CD14-positive monocyte (primary cell): ENCODE measurements at regions not wholly inside any gene's neighbourhood (a gene's known extent, or its start where the extent isn't known, plus 50 kb on each side); places are given as distances from the start of the nearest gene placed in this dataset.
A peak's percentile ranks its signal among the peaks of the same experiment; 100 is the strongest.

Experiments
- DNase-seq, 3 donors: peaks; one replicate each; pipeline ENCODE4 v3.0.0-alpha.2; 2011 to 2022
- H2AFZ ChIP-seq: 2 replicates; pipeline ENCODE4 v1.6.0; 2012; ENCODE audit warnings: mild to moderate bottlenecking, low read depth, low read length, inconsistent platforms; ENCODE audit not compliant: insufficient read depth, poor library complexity, severe bottlenecking
- H3K27ac ChIP-seq, 2 donors: 1 replicate in 1 of 2; 2 replicates in 1 of 2; pipeline ENCODE4 v1.5.1; 2012 to 2013; ENCODE audit warnings: low read length in 2 of 2, control low read depth in 1 of 2, inconsistent platforms in 1 of 2, low read depth in 1 of 2, mild to moderate bottlenecking in 1 of 2
- H3K27me3 ChIP-seq, 2 donors: one replicate each; pipeline versions ENCODE4 v1.6.0 to v1.6.1; 2011 to 2013; ENCODE audit warnings: low read length in 2 of 2; ENCODE audit not compliant: control insufficient read depth in 2 of 2, insufficient read depth in 2 of 2
- H3K36me3 ChIP-seq, 2 donors: replicated peaks in 1 of 2; 1 replicate in 1 of 2; 2 replicates in 1 of 2; pipeline versions ENCODE4 v1.5.1 to v1.6.1; 2012 to 2013; ENCODE audit warnings: low read length in 2 of 2, control low read depth in 1 of 2, inconsistent platforms in 1 of 2, mild to moderate bottlenecking in 1 of 2; ENCODE audit not compliant: insufficient read depth in 2 of 2, control insufficient read depth in 1 of 2
- H3K4me1 ChIP-seq, 2 donors: 1 replicate in 1 of 2; 2 replicates in 1 of 2; pipeline versions ENCODE4 v1.5.1 to v1.6.1; 2012 to 2013; ENCODE audit warnings: low read length in 2 of 2, control low read depth in 1 of 2, inconsistent platforms in 1 of 2, mild to moderate bottlenecking in 1 of 2, moderate library complexity in 1 of 2; ENCODE audit not compliant: insufficient read depth in 2 of 2, control insufficient read depth in 1 of 2
- H3K4me2 ChIP-seq: replicated peaks from 2 replicates; pipeline ENCODE3; 2012; ENCODE audit warnings: low read length, moderate library complexity, mild to moderate bottlenecking; ENCODE audit not compliant: poor library complexity, severe bottlenecking; ENCODE audit errors: extremely low read depth
- H3K4me3 ChIP-seq, 3 experiments: fragments of 200-600 bp in 1 of 3; sonication (generic) in 1 of 3; replicated peaks in 1 of 3; 1 replicate in 2 of 3; 2 replicates in 1 of 3; pipeline ENCODE4 v1.5.1; 2011 to 2013; ENCODE audit warnings: low read length in 3 of 3, mild to moderate bottlenecking in 3 of 3, control low read depth in 2 of 3, low read depth in 2 of 3, inconsistent platforms in 1 of 3, moderate library complexity in 1 of 3
- H3K79me2 ChIP-seq: 2 replicates; pipeline ENCODE4 v1.6.0; 2012; ENCODE audit warnings: mild to moderate bottlenecking, control low read depth, inconsistent platforms, low read length, moderate library complexity; ENCODE audit not compliant: insufficient read depth
- H3K9ac ChIP-seq: 2 replicates; pipeline ENCODE4 v1.6.0; 2017; ENCODE audit warnings: low read length, mild to moderate bottlenecking; ENCODE audit not compliant: insufficient read depth, poor library complexity, severe bottlenecking
- H3K9me3 ChIP-seq, 2 donors: replicated peaks in 1 of 2; 1 replicate in 1 of 2; 2 replicates in 1 of 2; pipeline versions ENCODE4 v1.5.1 to v1.6.1; 2012 to 2013; ENCODE audit warnings: low read length in 2 of 2, control low read depth in 1 of 2; ENCODE audit not compliant: control insufficient read depth in 1 of 2, insufficient read depth in 1 of 2
- H4K20me1 ChIP-seq: 2 replicates; pipeline ENCODE4 v1.6.0; 2012; ENCODE audit warnings: mild to moderate bottlenecking, low read length, control low read depth, moderate library complexity; ENCODE audit not compliant: insufficient read depth
- H3K27ac Mint-ChIP-seq, 7 donors: one replicate each; pipeline ENCODE4 v1.8.0; 2020; ENCODE audit warnings: mild to moderate bottlenecking in 7 of 7, mixed read lengths in 7 of 7, moderate library complexity in 6 of 7, inconsistent platforms in 2 of 7
- H3K27me3 Mint-ChIP-seq, 3 donors: one replicate each; pipeline ENCODE4 v1.8.0; 2021 to 2022; ENCODE audit warnings: low read depth in 3 of 3, mild to moderate bottlenecking in 3 of 3, mixed read lengths in 3 of 3, moderate library complexity in 3 of 3, inconsistent platforms in 1 of 3
- H3K36me3 Mint-ChIP-seq, 2 donors: one replicate each; pipeline ENCODE4 v1.8.0; 2020; ENCODE audit warnings: mixed read lengths in 2 of 2, inconsistent platforms in 1 of 2, mild to moderate bottlenecking in 1 of 2
- H3K4me1 Mint-ChIP-seq: one replicate; pipeline ENCODE4 v1.8.0; 2020; ENCODE audit warnings: mild to moderate bottlenecking, mixed read lengths
- H3K4me3 Mint-ChIP-seq, 2 donors: one replicate each; pipeline ENCODE4 v1.8.0; 2020; ENCODE audit warnings: mild to moderate bottlenecking in 2 of 2, mixed read lengths in 2 of 2, moderate library complexity in 1 of 2
- H3K9me3 Mint-ChIP-seq, 7 donors: one replicate each; pipeline ENCODE4 v1.8.0; 2020 to 2022; ENCODE audit warnings: mixed read lengths in 7 of 7, mild to moderate bottlenecking in 6 of 7, moderate library complexity in 6 of 7, inconsistent platforms in 2 of 7
- WGBS: methylation state at CpG from one replicate; pipeline ENCODE4 v1.1.5; 2013; ENCODE audit warnings: missing lambda C conversion rate; ENCODE audit not compliant: insufficient coverage; 5-methylcytosine and 5-hydroxymethylcytosine counted together
- intact Hi-C, 2 donors: fragments of 100-400 bp; cut with micrococcal nuclease; formaldehyde crosslinking; loops; one replicate each; pipeline versions ENCODE4 v1.15.0 to v1.15.1; 2023
- TF ChIP-seq, protein P1 (sequence below): fragments of 200-600 bp; IDR thresholded peaks from one replicate; pipeline ENCODE4 v1.8.0; 2022; ENCODE audit warnings: antibody characterized with exemption, mild to moderate bottlenecking

DNA sequence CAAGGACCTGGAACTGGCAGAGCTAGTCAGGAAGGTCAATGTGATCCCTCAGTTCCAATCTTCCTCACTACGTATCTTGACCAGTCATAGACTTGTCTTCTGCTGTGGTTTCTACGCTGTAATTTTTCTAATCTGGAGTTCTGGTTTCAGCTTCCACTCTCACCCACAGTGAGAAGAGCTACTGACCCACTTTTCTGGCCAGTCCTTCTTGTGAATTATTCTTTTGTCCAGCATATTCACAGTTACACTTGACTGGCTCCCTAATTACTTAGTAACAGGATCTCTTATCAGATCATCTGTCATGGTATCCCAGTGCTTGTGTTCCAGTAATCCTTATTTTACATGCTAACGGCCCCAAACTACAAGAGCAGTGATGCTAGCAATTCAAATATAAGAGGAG, 72.4 kb upstream of the MME start:
- Histone ChIP-seq H3K9me3 (peaks cover 8 to 16% of the 10 kb centered on the region in 2 donors), H3K27me3 (no peaks in the 10 kb centered on the region), H3K36me3 (no peaks in the 10 kb centered on the region), H3K79me2 (no peaks in the 10 kb centered on the region), H3K4me3 (no peak overlapping the region), H3K27ac (no peak overlapping the region), H3K4me2 (no peak overlapping the region), H2AFZ (peak overlapping the region; percentile 50), H3K4me1 (peaks cover 3 to 5% of the 10 kb centered on the region in 2 donors), H3K9ac (no peak overlapping the region), H4K20me1 (no peaks in the 10 kb centered on the region)
- 93% methylated on average over 2 of the region's 3 CpGs for WGBS
- H3K4me3 Mint-ChIP-seq = no peak overlapping the region
- H3K27ac Mint-ChIP-seq = peak overlapping the region in 1 of 7 donors; percentile 45
- TF ChIP-seq, protein P1, sequence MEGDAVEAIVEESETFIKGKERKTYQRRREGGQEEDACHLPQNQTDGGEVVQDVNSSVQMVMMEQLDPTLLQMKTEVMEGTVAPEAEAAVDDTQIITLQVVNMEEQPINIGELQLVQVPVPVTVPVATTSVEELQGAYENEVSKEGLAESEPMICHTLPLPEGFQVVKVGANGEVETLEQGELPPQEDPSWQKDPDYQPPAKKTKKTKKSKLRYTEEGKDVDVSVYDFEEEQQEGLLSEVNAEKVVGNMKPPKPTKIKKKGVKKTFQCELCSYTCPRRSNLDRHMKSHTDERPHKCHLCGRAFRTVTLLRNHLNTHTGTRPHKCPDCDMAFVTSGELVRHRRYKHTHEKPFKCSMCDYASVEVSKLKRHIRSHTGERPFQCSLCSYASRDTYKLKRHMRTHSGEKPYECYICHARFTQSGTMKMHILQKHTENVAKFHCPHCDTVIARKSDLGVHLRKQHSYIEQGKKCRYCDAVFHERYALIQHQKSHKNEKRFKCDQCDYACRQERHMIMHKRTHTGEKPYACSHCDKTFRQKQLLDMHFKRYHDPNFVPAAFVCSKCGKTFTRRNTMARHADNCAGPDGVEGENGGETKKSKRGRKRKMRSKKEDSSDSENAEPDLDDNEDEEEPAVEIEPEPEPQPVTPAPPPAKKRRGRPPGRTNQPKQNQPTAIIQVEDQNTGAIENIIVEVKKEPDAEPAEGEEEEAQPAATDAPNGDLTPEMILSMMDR = no peak
- H3K4me1 Mint-ChIP-seq = peaks cover 14% of the 10 kb centered on the region
- H3K9me3 Mint-ChIP-seq = peaks cover 7 to 24% (median 14%) of the 10 kb centered on the region in 7 donors
- peaks cover 0 to 5% (median 0%) of the 10 kb centered on the region in 3 donors for H3K27me3 Mint-ChIP-seq
- intact Hi-C loops = no loop called here
- DNase-seq = no peak
- H3K36me3 Mint-ChIP-seq = peaks cover 2 to 4% of the 10 kb centered on the region in 2 donors

GRCh38 chr3:155001289-155002010, 78.7 kb upstream of the MME start:
- Histone ChIP-seq H3K4me1 (peaks cover 23 to 37% of the 10 kb centered on the region in 2 donors), H3K9me3 (peaks cover 8 to 16% of the 10 kb centered on the region in 2 donors), H3K9ac (peak overlapping the region; percentile 44), H3K4me2 (peak overlapping the region; percentile 74), H3K27ac (peak overlapping the region; percentile 60 to 87), H2AFZ (peak overlapping the region; percentile 44), H3K27me3 (no peaks in the 10 kb centered on the region), H4K20me1 (no peaks in the 10 kb centered on the region), H3K4me3 (peak overlapping the region in 2 of 3 experiments; percentile 49 to 76), H3K36me3 (no peaks in the 10 kb centered on the region), H3K79me2 (no peaks in the 10 kb centered on the region)
- peak; percentile 50 to 84 (median 58) for DNase-seq
- TF ChIP-seq, protein P1 = no peak
- Mint-ChIP-seq H3K4me1 (peaks cover 41% of the 10 kb centered on the region), H3K9me3 (peaks cover 7 to 25% (median 14%) of the 10 kb centered on the region in 7 donors), H3K36me3 (peaks cover 4% of the 10 kb centered on the region in 2 donors), H3K27ac (peak overlapping the region; percentile 90 to 99 (median 97)), H3K4me3 (peak overlapping the region; percentile 78 to 86), H3K27me3 (no peaks in the 10 kb centered on the region)
- intact Hi-C loops = no loop called here
- WGBS = 0% methylated on average over 3 of the region's 7 CpGs
